ENCODE measurements at regions not wholly inside any gene's neighbourhood (a gene's known extent, or its start where the extent isn't known, plus 50 kb on each side); places are given as distances from the start of the nearest gene placed in this dataset.
"Not testable (repeated sequence)": the region's sequence is repeated elsewhere in the genome, so short reads cannot be mapped to it uniquely, and the experiment has no call there.

GRCh38 chr4:181896614-181897013 lies 346.6 kb upstream of the TENM3 start:
- no peak for DNase-seq

DNA sequence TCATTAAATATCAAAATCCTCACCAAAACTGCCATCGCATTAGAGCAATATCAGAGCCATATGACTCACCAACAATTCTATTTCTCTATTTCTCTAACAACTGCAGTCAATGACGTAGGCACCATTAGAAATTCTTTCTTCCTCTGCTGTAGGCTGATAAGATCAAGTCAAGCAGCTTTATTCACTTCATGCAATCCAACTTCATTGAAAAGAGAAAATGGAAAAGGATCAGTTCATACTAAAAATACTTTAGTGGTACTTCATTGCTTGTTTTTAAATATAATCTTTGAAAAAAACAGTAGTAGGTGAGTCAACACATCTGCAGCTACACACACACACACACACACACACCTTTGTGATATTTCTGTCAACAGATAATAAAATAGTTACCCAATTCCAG lies 345.3 kb upstream of the TENM3 start:
- DNase-seq: peak; percentile 78

- DNase-seq: not testable (repeated sequence)
These were observed 340.8 kb upstream of the TENM3 start for GRCh38 chr4:181902404-181902803.

DNA sequence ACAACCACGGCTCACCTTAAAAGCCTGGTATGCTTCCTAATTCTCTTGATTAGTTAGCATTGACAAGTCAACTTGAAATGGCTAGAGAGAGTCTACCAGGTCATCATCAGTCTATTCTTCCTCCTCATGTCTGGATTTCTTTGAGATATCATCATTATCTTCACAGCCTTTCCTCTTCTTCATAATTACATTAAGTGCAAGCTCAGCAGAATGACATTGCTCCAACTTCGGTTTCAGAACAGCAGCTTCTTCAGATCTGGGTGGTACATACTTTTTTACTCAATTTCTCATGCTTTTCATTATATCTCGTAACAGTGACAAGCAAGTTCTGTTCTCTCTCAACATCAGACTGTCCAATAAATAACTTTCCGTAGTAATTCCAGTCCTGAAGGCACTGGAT lies 337.5 kb upstream of the TENM3 start:
- no peak for DNase-seq

- DNase-seq: no peak
These were observed 335.0 kb upstream of the TENM3 start for GRCh38 chr4:181908168-181908567.

GRCh38 chr4:181909368-181909767 lies 333.8 kb upstream of the TENM3 start:
- peak; percentile 29 for DNase-seq

GRCh38 chr4:181911420-181911819 lies 331.8 kb upstream of the TENM3 start:
- DNase-seq: peak; percentile 12

DNA sequence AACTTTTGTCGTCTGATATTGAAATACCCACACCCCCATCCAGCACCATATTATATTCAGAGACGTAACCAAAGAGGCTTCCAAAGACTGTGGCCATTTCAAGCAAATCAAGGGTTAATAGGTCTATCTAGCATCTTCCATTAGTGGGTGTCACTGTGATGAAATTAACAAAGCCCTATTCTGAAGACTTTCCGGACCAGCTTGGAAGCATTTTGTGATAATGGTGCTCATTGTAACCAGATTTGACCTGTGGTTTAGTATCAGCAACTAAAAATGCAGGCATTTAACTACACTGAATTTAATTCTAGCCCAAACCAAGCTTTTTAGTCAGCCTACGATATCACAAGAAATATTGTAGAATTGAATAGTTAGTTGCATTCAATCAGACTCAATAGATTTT lies 309.7 kb upstream of the TENM3 start:
- no peak for DNase-seq

DNA sequence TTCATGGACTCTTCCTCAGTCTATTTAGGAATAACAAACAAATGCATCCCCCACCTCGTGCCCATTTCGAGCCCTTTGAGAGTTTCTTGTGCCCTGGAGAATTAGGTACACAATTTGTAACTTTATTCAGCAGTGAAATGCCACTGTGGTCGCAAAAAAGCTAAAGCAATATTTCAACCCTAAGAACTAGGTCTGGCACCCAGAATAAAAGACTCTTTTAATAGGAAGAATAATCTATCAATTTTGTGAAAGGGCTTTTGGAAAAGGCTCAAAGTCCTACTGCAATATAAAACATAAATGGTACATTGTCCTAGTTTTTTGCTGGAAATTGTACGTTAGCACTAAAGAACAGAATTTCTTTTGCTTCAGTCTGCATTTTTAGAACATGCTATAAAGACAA lies 304.6 kb upstream of the TENM3 start:
- DNase-seq: no peak

DNA sequence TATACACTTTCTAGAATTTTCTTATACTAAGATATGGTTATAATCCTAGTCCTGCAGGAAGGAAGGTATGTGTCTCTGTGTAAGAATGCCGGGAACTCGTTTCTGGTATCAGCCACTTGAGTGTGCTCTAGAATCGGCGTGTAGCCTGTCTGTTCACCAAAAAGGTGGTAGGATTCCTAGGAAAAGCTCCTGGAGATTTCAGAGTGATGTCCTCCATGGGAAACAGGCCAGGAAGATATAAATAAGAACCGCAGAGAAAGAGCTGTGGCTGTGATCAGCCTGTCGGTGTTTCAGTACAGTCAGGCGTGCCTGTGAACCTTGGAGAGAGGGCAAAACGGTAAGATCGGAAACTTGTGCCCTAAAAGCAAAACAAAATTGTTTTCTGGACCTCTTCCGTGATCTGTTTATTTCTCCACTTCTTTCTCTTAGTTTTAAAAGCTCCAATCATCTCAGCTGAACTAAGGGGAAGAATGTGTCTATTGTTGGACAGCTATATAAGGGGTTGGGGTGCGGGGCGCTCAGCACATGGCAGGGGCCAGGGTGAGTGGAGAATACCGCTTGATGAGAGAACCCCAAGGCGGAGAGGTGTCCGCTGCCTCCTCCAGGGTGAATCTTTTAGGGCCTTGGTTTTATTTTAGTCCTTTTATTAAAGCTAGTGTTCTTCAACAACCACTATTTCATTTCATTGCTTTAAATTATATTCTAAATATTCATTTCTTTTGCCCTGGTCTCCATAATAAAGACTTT lies 303.8 kb upstream of the TENM3 start:
- DNase-seq: no peak

DNA sequence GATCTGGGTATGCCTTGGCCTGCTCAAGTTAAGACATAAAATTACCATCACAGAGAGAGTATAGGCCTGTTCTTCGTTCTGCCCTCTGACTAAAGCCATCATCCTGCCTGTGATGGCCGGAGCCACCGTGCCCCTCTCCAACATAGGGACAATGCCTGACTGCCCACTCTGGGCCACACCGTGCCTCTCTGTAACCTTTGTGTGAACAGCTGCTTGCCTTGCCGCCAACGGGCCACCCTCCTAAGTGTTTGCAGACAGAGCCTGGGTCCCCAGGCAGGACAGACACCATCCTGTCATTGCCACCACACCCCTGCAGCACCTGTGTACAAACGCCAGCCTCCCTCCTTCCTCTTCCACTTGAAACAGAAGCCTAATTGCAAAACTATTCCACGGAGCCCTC lies 298.7 kb upstream of the TENM3 start:
- no peak for DNase-seq

DNA sequence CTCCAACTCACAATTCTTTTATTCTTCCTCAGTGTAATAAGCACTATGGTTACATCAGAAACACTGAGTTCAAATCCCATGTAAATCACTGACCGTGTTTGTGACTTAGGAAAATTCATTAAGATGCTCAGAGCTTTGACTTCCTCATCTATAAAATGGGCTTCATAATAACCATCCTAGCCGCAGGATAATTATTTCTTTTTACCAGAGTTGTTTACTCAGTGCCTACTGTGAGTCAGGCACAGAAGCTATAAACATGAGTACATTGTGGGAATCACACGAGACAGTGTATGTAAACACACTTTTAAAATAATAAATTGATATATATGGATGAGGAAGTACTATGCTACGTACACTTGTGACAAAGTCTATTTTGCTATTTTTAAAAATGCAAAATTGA lies 296.3 kb upstream of the TENM3 start:
- DNase-seq: no peak

DNA sequence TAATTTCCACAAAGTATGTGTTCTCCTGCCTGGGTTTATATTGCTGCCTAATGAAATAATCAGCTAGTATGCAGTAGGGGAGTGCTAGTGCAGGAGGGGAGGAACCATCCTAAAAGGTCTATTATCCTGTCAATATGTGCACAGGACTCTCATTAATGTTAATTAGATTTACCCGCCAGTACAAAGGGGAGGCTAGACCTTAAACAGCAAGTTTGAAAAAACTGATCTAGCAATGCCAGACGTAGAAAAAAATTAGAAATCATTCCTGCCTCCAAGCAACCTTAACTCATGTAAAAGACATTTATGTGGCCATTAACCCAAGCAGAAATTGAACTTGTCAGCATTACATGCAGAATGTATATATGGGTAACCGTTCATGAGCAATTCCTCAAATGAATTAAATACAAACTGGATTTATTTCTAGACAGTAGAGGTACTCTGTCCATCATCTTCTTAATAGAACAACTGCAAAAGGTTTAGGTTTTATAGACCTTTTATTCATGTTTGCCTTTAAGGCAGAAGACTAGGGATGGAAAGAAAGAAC lies 294.3 kb upstream of the TENM3 start:
- DNase-seq: no peak

DNA sequence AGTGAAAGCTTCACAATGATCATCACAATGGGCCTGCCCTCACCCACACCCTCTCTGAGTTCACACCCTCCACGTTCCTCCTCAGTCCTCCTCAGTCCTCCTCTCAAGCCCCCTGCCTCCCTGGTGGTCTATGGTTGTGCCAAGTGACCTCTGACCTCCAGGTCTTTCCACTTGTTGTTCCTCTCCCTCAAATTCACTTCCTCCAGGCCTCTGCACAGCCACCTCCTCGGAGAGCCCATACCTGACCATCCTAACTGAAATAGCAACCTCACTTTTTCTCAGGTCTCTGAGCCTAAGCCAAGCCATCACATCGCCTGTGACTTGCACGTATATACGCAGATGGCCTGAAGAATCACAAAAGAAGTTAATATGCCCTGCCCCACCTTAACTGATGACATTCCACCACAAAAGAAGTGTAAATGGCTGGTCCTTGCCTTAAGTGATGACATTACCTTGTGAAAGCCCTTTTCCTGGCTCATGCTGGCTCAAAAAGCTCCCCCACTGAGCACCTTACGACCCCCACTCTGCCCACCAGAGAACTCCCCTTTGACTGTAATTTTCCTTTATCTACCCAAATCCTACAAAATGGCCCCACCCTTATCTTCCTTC lies 293.4 kb upstream of the TENM3 start:
- no peak for DNase-seq

- DNase-seq: no peak
These were observed 292.7 kb upstream of the TENM3 start for GRCh38 chr4:181950372-181951127.

- DNase-seq: no peak
These were observed 291.9 kb upstream of the TENM3 start for GRCh38 chr4:181951265-181951664.

DNA sequence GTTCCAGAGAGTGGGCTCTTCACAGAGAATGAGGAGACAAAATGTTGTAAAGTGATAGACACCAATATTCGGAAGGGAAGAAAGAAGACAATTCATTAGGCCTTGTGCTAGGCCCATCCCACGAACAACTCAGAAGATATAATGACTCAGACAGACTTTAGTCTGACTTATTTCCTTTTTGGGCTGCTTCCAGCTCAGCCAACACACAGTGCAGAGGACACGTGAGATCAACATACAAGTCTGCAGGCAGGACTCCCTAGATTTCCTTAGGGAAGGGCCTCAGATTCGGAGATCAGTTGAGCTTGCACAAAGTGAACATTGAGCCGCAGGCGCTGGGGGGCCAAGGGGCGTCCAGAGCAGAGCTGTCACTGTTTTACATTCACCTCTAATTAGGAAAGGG lies 290.7 kb upstream of the TENM3 start:
- DNase-seq: peak; percentile 89

- peak; percentile 52 for DNase-seq
These were observed 286.7 kb upstream of the TENM3 start for GRCh38 chr4:181956512-181956911.

DNA sequence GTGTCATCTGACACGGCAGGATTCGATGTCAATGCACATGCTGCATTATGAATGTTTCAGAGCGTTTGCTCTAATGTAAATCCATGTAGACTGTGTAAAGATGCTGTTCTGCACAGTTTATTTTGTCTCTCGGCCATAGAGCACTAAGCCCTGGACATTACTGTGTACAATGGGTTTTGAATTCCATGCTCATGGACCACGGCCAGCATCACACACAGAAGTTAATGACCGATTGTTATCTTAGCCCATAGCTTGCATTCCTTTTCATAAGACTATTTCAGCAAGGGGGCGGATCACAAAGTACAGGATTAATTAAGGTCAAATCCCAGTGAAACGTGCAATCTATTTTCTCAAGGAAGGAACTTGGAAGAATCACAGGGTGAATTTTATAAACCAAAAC lies 286.1 kb upstream of the TENM3 start:
- DNase-seq: peak; percentile 93

- peak; percentile 72 for DNase-seq
These were observed 284.8 kb upstream of the TENM3 start for GRCh38 chr4:181958446-181958845.

GRCh38 chr4:181959121-181959520 lies 284.1 kb upstream of the TENM3 start:
- DNase-seq: peak; percentile 91

- no peak for DNase-seq
These were observed 282.8 kb upstream of the TENM3 start for GRCh38 chr4:181960384-181960783.

DNA sequence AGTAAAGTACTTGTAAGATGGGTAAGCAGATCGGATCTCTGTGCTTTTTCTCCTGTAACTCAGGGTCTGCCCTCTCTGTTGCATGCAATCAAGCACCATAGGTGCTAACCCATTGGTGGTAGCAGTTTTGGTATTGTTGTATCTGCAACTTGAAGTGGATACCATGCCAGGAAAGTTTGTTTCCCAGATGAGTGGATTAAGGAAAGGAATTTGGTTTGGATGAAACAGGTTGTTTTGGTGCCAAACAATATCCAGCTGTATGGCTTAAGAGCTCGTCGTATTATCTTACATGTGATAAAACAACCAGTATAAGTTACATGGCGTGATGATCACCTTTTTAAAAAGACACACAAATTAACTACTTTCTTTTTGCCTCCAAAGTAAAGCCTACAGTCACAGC lies 280.9 kb upstream of the TENM3 start:
- DNase-seq: no peak

DNA sequence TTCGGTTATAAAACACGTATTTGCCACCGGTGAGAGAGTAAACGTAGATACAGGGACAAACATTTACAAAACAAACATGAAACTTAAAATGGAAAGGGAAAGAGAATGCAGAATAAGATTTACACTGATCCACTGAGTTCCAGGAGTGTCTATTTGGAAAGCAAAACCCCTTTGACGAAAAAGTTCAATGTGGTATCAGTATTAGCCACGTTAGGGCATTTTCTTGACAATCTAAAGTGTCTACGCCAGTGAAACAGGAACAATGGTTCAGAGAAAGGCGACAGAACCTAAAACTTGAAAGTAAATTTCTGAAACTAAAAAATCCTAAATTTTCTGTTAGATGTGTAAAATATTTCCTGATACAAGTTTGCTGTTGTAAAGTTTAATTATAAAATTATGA lies 278.5 kb upstream of the TENM3 start:
- DNase-seq: no peak
